ENCODE measurements at regions not wholly inside any gene's neighbourhood (a gene's known extent, or its start where the extent isn't known, plus 50 kb on each side); places are given as distances from the start of the nearest gene placed in this dataset.

DNA sequence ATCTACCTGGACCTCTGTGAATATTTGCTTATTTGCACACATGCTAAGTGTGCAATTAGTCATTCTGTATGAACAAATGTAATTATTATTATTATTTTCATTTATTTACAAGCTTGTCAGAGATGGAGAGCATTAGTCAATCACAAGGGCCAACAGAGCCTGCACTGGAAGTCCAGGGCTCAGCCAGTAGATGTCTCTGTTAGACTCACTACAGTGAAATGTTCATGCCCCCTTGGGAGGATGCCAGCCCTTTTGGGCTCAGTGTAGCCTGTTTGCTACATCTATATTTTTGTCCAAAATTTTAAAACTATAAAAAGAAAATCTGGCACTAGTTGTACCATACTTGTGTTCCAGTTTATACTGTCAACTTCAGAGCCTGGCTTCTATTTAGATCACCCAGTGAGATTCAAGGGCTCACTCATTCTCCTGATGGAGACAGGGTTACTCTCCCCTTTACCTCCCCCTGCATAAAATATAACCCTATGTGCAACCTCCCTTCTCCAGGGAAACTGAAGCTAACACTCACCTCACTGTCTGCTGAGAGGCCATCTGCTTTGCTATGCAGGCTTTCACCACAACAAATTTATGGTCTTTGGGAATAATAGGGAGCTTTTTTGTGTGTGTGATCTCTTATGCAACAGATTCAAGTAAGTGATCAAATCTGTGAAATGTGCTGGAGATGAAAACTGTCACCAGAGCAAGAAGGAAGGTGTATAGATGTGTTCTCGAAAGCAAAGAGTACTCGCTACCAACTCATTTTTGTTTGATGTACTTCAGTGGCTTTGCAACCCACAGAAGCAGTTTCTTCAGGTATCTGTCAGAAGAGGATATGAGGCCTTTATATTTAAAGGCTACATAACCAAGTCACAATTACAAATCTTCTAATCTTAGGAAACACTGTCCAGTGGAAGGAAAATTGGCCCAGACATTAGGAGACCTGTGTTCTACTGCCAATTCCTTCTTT lies 99.9 kb upstream of the TLE4 start:
- Histone ChIP-seq H3K9me2 (replicated peaks; ENCODE audit: insufficient read depth, low read length) (no peaks in the 10 kb centered on the region), H4K20me1 (ENCODE audit: low read depth, low read length) (no peaks in the 10 kb centered on the region), H3K27me3 (ENCODE audit: low read length) (no peaks in the 10 kb centered on the region), H3K9ac (ENCODE audit: low read length) (no peak overlapping the region), H3K27ac (ENCODE audit: low read depth, low read length) (no peak overlapping the region), H3K9me3 (ENCODE audit: insufficient read depth, low read length) (no peaks in the 10 kb centered on the region), H3K4me2 (ENCODE audit: low read depth, low read length, poor library complexity, severe bottlenecking) (no peak overlapping the region), H3F3A (ENCODE audit: insufficient read depth) (no peaks in the 10 kb centered on the region), H2AFZ (ENCODE audit: low read depth, low read length, severe bottlenecking) (no peak overlapping the region), H3K36me3 (ENCODE audit: low read length) (no peaks in the 10 kb centered on the region), H3K4me3 (ENCODE audit: insufficient read depth, low read length, poor library complexity, severe bottlenecking) (no peak overlapping the region), H3K79me2 (ENCODE audit: insufficient read depth, low read length) (no peaks in the 10 kb centered on the region)
- TF ChIP-seq, protein P1, sequence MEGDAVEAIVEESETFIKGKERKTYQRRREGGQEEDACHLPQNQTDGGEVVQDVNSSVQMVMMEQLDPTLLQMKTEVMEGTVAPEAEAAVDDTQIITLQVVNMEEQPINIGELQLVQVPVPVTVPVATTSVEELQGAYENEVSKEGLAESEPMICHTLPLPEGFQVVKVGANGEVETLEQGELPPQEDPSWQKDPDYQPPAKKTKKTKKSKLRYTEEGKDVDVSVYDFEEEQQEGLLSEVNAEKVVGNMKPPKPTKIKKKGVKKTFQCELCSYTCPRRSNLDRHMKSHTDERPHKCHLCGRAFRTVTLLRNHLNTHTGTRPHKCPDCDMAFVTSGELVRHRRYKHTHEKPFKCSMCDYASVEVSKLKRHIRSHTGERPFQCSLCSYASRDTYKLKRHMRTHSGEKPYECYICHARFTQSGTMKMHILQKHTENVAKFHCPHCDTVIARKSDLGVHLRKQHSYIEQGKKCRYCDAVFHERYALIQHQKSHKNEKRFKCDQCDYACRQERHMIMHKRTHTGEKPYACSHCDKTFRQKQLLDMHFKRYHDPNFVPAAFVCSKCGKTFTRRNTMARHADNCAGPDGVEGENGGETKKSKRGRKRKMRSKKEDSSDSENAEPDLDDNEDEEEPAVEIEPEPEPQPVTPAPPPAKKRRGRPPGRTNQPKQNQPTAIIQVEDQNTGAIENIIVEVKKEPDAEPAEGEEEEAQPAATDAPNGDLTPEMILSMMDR (IDR thresholded peaks at IDR 0.05; ENCODE audit: insufficient read depth, low read length, poor library complexity, severe bottlenecking), result peak; percentile 12
- no peak for TF ChIP-seq EZH2phosphoT487 (conservative IDR thresholded peaks at IDR 0.05; ENCODE audit: low read length)

DNA sequence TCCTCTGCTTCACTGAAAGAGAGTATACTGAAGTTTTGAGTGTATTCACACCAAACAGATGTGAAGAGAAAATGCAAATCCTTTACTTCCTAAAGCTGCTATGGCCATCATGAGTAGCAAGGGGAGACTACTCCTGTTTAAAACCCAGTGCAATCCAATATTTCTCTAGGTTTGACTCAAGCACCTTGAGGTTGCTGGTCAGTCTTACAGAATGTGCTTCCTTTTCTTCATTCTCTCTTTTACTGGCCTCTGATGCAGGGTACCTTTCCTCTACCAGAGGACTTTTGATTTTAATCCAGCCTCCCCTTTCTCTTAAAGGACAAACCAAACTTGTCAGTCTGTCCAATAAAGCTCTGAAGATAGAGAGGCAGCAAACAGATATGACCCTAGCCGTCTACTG lies 98.1 kb upstream of the TLE4 start:
- H4K20me1 ChIP-seq (ENCODE audit: low read depth, low read length), result no peaks in the 10 kb centered on the region

DNA sequence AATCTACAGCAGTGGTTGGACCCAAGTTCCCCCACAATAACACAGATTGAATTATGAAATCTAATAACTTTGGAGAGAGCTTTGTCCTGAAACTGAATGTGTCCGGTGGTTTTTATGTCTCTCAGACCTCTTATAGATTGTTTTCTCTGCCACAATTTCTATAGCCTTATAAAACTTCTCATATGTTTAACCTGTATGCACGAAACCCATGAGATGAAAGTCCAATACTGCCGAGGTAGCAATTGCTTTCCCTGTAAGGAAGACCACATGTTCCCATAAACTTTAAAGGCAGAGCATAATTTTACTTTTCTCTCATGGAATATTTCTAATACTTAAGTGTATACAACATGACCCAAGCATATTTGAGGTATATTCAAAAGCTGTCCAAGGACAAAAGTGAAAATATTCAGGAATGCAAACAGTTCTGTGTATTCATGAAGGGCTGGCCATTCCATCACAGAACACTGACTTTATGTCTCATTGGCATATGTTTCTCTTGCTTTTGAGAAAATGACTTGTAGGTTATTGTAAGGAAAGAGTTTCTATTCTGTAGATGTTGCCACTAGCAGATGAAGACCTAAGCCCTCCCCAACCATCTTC lies 94.4 kb upstream of the TLE4 start:
- Histone ChIP-seq H3K4me2 (ENCODE audit: low read depth, low read length, poor library complexity, severe bottlenecking) (no peak overlapping the region), H2AFZ (ENCODE audit: low read depth, low read length, severe bottlenecking) (no peak overlapping the region), H3K9ac (ENCODE audit: low read length) (no peak overlapping the region), H3K9me3 (ENCODE audit: insufficient read depth, low read length) (no peaks in the 10 kb centered on the region), H3F3A (ENCODE audit: insufficient read depth) (no peaks in the 10 kb centered on the region), H3K79me2 (ENCODE audit: insufficient read depth, low read length) (no peaks in the 10 kb centered on the region), H3K4me3 (ENCODE audit: insufficient read depth, low read length, poor library complexity, severe bottlenecking) (no peak overlapping the region), H3K9me2 (replicated peaks; ENCODE audit: insufficient read depth, low read length) (no peaks in the 10 kb centered on the region), H4K20me1 (ENCODE audit: low read depth, low read length) (no peaks in the 10 kb centered on the region), H3K27me3 (ENCODE audit: low read length) (no peaks in the 10 kb centered on the region), H3K36me3 (ENCODE audit: low read length) (no peaks in the 10 kb centered on the region), H3K27ac (ENCODE audit: low read depth, low read length) (no peak overlapping the region)
- TF ChIP-seq, protein P1 (IDR thresholded peaks at IDR 0.05; ENCODE audit: insufficient read depth, low read length, poor library complexity, severe bottlenecking), result no peak
- no peak for TF ChIP-seq EZH2phosphoT487 (conservative IDR thresholded peaks at IDR 0.05; ENCODE audit: low read length)

More for the DNA sequence above, 98.1 kb upstream of the TLE4 start:
- H3K9ac ChIP-seq (ENCODE audit: low read length), result no peak overlapping the region
- no peaks in the 10 kb centered on the region for H3K9me2 ChIP-seq (replicated peaks; ENCODE audit: insufficient read depth, low read length)
- TF ChIP-seq, protein P1 (IDR thresholded peaks at IDR 0.05; ENCODE audit: insufficient read depth, low read length, poor library complexity, severe bottlenecking), result no peak
- TF ChIP-seq EZH2phosphoT487 (conservative IDR thresholded peaks at IDR 0.05; ENCODE audit: low read length), result no peak
- H3K9me3 ChIP-seq (ENCODE audit: insufficient read depth, low read length), result no peaks in the 10 kb centered on the region
- H3K27ac ChIP-seq (ENCODE audit: low read depth, low read length), result no peak overlapping the region
- H3K36me3 ChIP-seq (ENCODE audit: low read length), result no peaks in the 10 kb centered on the region
- H3F3A ChIP-seq (ENCODE audit: insufficient read depth), result no peaks in the 10 kb centered on the region
- no peak overlapping the region for H3K4me3 ChIP-seq (ENCODE audit: insufficient read depth, low read length, poor library complexity, severe bottlenecking)
- H2AFZ ChIP-seq (ENCODE audit: low read depth, low read length, severe bottlenecking), result no peak overlapping the region
- H3K79me2 ChIP-seq (ENCODE audit: insufficient read depth, low read length), result no peaks in the 10 kb centered on the region
- no peak overlapping the region for H3K4me2 ChIP-seq (ENCODE audit: low read depth, low read length, poor library complexity, severe bottlenecking)
- no peaks in the 10 kb centered on the region for H3K27me3 ChIP-seq (ENCODE audit: low read length)
